HL-60 (cell line): ENCODE measurements at regions not wholly inside any gene's neighbourhood (a gene's known extent, or its start where the extent isn't known, plus 50 kb on each side); places are given as distances from the start of the nearest gene placed in this dataset.

Source experiments
- GABPA ChIP-seq: IDR thresholded peaks from 2 replicates; pipeline ENCODE4 v1.6.1; 2012; ENCODE audit warnings: low read depth
- POLR2AphosphoS5 ChIP-seq: IDR thresholded peaks from 2 replicates; pipeline ENCODE4 v1.6.1; 2012; ENCODE audit warnings: low read depth
- TF ChIP-seq, protein P1 (sequence below): IDR thresholded peaks from one replicate; pipeline ENCODE4 v1.5.1; 2011; ENCODE audit warnings: low read length, control low read depth, inconsistent platforms; ENCODE audit not compliant: insufficient read depth
- TF ChIP-seq, protein P2 (sequence below): IDR thresholded peaks from 2 replicates; pipeline ENCODE4 v1.6.1; 2012; ENCODE audit warnings: low read depth; ENCODE audit not compliant: insufficient replicate concordance

DNA sequence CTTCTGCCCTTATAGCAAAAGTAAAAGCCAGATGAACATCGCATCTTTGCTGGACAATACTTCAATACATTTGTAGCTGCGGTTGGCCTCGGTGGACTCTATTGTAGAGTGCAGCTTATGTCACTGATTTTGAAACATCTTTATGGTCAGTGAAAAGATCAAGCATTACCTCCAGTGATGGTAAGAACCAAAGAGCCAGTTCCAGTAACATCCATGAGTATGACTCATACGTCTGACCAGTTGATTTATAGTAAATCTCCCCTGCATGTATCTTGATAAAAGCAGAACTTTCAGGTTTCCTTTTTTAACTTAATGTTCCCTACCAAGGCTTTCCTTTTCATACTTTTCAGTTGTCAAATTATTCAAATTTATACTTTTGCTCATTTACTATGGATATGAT, 119.2 kb upstream of the HNRNPA3 start:
- TF ChIP-seq, protein P1, sequence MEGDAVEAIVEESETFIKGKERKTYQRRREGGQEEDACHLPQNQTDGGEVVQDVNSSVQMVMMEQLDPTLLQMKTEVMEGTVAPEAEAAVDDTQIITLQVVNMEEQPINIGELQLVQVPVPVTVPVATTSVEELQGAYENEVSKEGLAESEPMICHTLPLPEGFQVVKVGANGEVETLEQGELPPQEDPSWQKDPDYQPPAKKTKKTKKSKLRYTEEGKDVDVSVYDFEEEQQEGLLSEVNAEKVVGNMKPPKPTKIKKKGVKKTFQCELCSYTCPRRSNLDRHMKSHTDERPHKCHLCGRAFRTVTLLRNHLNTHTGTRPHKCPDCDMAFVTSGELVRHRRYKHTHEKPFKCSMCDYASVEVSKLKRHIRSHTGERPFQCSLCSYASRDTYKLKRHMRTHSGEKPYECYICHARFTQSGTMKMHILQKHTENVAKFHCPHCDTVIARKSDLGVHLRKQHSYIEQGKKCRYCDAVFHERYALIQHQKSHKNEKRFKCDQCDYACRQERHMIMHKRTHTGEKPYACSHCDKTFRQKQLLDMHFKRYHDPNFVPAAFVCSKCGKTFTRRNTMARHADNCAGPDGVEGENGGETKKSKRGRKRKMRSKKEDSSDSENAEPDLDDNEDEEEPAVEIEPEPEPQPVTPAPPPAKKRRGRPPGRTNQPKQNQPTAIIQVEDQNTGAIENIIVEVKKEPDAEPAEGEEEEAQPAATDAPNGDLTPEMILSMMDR = no peak
- TF ChIP-seq POLR2AphosphoS5 (no peak), GABPA (no peak)
- TF ChIP-seq, protein P2, sequence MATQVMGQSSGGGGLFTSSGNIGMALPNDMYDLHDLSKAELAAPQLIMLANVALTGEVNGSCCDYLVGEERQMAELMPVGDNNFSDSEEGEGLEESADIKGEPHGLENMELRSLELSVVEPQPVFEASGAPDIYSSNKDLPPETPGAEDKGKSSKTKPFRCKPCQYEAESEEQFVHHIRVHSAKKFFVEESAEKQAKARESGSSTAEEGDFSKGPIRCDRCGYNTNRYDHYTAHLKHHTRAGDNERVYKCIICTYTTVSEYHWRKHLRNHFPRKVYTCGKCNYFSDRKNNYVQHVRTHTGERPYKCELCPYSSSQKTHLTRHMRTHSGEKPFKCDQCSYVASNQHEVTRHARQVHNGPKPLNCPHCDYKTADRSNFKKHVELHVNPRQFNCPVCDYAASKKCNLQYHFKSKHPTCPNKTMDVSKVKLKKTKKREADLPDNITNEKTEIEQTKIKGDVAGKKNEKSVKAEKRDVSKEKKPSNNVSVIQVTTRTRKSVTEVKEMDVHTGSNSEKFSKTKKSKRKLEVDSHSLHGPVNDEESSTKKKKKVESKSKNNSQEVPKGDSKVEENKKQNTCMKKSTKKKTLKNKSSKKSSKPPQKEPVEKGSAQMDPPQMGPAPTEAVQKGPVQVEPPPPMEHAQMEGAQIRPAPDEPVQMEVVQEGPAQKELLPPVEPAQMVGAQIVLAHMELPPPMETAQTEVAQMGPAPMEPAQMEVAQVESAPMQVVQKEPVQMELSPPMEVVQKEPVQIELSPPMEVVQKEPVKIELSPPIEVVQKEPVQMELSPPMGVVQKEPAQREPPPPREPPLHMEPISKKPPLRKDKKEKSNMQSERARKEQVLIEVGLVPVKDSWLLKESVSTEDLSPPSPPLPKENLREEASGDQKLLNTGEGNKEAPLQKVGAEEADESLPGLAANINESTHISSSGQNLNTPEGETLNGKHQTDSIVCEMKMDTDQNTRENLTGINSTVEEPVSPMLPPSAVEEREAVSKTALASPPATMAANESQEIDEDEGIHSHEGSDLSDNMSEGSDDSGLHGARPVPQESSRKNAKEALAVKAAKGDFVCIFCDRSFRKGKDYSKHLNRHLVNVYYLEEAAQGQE = no peak
